ENCODE measurements at regions not wholly inside any gene's neighbourhood (a gene's known extent, or its start where the extent isn't known, plus 50 kb on each side); places are given as distances from the start of the nearest gene placed in this dataset.

- TF ChIP-seq ARID3A (IDR thresholded peaks at IDR 0.05; ENCODE audit: borderline replicate concordance, low read depth, low read length), result no peak
- TF ChIP-seq SRSF7 (optimal IDR thresholded peaks at IDR 0.05; ENCODE audit: low read depth, low read length), result no peak
- TF ChIP-seq ZNF140 (CRISPR knock-in tag; IDR thresholded peaks at IDR 0.05), result no peak
- TF ChIP-seq, protein P1, sequence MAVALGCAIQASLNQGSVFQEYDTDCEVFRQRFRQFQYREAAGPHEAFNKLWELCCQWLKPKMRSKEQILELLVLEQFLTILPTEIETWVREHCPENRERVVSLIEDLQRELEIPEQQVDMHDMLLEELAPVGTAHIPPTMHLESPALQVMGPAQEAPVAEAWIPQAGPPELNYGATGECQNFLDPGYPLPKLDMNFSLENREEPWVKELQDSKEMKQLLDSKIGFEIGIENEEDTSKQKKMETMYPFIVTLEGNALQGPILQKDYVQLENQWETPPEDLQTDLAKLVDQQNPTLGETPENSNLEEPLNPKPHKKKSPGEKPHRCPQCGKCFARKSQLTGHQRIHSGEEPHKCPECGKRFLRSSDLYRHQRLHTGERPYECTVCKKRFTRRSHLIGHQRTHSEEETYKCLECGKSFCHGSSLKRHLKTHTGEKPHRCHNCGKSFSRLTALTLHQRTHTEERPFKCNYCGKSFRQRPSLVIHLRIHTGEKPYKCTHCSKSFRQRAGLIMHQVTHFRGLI (CRISPR knock-in tag; IDR thresholded peaks at IDR 0.05), result no peak
- TF ChIP-seq MECOM (CRISPR knock-in tag; IDR thresholded peaks at IDR 0.05), result no peak
- TF ChIP-seq ZNF282 (CRISPR knock-in tag; IDR thresholded peaks at IDR 0.05), result no peak
- TF ChIP-seq, protein P2, sequence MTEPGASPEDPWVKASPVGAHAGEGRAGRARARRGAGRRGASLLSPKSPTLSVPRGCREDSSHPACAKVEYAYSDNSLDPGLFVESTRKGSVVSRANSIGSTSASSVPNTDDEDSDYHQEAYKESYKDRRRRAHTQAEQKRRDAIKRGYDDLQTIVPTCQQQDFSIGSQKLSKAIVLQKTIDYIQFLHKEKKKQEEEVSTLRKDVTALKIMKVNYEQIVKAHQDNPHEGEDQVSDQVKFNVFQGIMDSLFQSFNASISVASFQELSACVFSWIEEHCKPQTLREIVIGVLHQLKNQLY (CRISPR knock-in tag; conservative IDR thresholded peaks at IDR 0.05), result no peak
- TF ChIP-seq GTF2F1 (IDR thresholded peaks at IDR 0.05; ENCODE audit: low read depth, low read length), result no peak
Measured at GRCh38 chr5:173816728-173817127, 71.4 kb upstream of the CPEB4 start (continued).

Measured in K562 (cell line).